Nephron progenitor cell (in vitro differentiated cells): ENCODE measurements at regions not wholly inside any gene's neighbourhood (a gene's known extent, or its start where the extent isn't known, plus 50 kb on each side); places are given as distances from the start of the nearest gene placed in this dataset.

Source experiments
- DNase-seq: peaks from one replicate; pipeline ENCODE4 v3.0.0; 2021
- H3K27ac Mint-ChIP-seq: 2 replicates; pipeline ENCODE4 v1.8.0; 2021; ENCODE audit warnings: mild to moderate bottlenecking, moderate library complexity, mixed read lengths
- H3K27me3 Mint-ChIP-seq: 2 replicates; pipeline ENCODE4 v1.8.0; 2021; ENCODE audit warnings: mild to moderate bottlenecking, low read depth, mixed read lengths; ENCODE audit not compliant: poor library complexity
- H3K36me3 Mint-ChIP-seq: 2 replicates; pipeline ENCODE4 v1.8.0; 2021; ENCODE audit warnings: low read depth, mixed read lengths
- H3K4me1 Mint-ChIP-seq: 2 replicates; pipeline ENCODE4 v1.8.0; 2021; ENCODE audit warnings: mixed read lengths
- H3K4me3 Mint-ChIP-seq: 2 replicates; pipeline ENCODE4 v1.8.0; 2021; ENCODE audit warnings: mild to moderate bottlenecking, moderate library complexity, mixed read lengths
- H3K9me3 Mint-ChIP-seq: 2 replicates; pipeline ENCODE4 v1.8.0; 2021; ENCODE audit warnings: mild to moderate bottlenecking, moderate library complexity, mixed read lengths
- TF ChIP-seq, protein P1 (sequence below): fragments of 200-600 bp; sonication (generic); IDR thresholded peaks from 2 replicates; pipeline ENCODE4 v1.5.0; 2021; ENCODE audit warnings: antibody characterized with exemption

DNA sequence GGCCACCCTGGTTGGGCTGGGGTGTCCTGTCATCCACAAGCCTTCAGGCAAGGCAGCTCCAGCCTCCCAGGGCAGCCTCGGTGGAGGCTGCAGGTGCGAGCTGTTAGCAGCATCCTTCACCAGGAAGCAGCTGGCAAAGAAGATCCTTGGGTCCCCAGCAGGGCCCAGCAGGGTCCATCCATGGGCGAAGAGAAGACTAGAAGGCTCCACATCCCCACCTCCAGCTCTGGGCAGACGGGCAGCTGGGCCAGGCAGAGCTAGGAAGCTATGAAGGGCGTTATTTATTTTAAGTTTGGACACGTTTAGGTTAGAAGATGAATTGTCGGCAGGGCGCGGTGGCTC is 348.5 kb downstream of the TCERG1L start:
- Mint-ChIP-seq H3K4me3 (no peak overlapping the region), H3K9me3 (peaks cover 8% of the 10 kb centered on the region), H3K27me3 (peaks cover 24% of the 10 kb centered on the region), H3K27ac (no peak overlapping the region), H3K4me1 (peaks cover 7% of the 10 kb centered on the region), H3K36me3 (no peaks in the 10 kb centered on the region)
- DNase-seq = no peak
- TF ChIP-seq, protein P1, sequence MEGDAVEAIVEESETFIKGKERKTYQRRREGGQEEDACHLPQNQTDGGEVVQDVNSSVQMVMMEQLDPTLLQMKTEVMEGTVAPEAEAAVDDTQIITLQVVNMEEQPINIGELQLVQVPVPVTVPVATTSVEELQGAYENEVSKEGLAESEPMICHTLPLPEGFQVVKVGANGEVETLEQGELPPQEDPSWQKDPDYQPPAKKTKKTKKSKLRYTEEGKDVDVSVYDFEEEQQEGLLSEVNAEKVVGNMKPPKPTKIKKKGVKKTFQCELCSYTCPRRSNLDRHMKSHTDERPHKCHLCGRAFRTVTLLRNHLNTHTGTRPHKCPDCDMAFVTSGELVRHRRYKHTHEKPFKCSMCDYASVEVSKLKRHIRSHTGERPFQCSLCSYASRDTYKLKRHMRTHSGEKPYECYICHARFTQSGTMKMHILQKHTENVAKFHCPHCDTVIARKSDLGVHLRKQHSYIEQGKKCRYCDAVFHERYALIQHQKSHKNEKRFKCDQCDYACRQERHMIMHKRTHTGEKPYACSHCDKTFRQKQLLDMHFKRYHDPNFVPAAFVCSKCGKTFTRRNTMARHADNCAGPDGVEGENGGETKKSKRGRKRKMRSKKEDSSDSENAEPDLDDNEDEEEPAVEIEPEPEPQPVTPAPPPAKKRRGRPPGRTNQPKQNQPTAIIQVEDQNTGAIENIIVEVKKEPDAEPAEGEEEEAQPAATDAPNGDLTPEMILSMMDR = no peak

DNA sequence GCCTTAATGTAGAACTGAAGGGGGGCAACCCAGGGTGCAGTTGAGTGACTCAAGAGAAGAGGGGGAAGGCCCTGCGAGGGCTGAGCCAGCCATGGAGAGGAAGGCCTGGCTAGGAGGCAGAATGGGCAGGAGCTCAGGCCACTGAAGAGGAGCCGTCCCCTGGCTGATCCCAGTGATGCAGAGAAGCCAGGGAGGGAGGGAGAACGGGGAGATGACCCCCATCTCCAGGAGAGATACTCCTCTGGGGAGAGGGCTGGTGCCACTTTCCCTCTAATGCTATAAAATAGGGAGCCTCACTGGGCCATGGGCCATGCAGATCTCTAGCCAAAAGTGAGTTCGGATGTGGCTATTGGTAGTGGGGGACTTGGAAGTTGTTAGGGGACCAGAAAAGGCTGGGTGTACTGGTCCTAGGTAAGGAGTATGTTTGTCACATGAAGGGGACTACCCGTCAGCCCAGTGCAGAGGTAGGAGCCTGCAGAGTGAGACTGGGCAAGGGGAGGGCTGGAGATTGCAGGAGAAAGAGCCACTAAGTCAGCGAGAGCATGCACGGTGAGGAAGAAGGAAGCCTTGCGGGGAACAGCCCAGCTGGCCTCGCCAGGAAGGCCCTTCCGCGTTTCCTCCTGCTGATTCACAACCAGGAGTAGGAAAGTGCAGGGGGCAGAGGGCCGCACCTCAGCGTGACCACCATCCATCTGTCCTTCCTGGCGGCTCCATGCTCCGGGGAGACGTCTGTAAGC is 347.6 kb downstream of the TCERG1L start:
- TF ChIP-seq, protein P1 = no peak
- Mint-ChIP-seq H3K27ac (no peak overlapping the region), H3K4me1 (peaks cover 10% of the 10 kb centered on the region), H3K9me3 (peaks cover 8% of the 10 kb centered on the region), H3K27me3 (peaks cover 28% of the 10 kb centered on the region), H3K36me3 (no peaks in the 10 kb centered on the region), H3K4me3 (no peak overlapping the region)
- DNase-seq = no peak

DNA sequence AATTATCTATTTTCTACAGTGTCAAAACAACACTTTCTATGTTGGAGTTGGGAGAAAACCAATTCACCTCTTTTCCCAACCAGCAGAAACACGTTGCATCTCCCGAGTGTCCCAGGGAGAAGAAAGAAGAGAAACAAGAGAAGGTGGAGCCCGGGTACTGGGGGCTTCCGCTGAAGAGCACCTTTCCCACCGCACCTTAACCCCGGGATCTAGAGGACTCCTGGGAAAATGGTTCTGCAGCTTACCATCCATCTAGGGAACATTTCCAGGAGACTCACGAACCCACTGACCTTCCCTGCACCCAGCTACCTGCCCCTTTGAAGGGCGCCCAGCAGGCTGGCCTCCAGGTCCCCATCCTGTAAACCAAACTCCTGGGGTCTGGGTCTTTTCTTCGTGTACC is 346.8 kb downstream of the TCERG1L start:
- peaks cover 8% of the 10 kb centered on the region for H3K9me3 Mint-ChIP-seq
- peaks cover 10% of the 10 kb centered on the region for H3K4me1 Mint-ChIP-seq
- TF ChIP-seq, protein P1 = no peak
- no peak overlapping the region for H3K27ac Mint-ChIP-seq
- no peaks in the 10 kb centered on the region for H3K36me3 Mint-ChIP-seq
- DNase-seq = no peak
- no peak overlapping the region for H3K4me3 Mint-ChIP-seq
- peaks cover 30% of the 10 kb centered on the region for H3K27me3 Mint-ChIP-seq

DNA sequence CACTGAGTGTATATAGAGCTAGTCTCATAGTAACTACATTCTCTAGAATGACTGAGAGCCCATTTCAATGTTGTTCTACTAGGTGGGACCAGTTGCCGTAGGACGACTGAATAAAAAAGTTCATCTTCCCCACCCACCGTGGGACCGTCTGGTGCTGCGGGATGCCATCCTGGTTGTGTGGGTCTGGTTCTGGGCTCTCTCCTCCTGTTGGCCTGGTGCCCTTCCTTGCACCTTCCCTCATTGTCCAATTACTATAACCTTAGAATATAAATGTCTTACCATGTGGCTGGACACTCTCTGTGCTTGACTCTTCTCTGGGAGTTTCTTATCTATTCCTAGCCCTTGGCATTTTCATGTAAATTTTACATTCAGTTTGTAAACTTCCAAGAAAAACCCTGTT is 344.4 kb downstream of the TCERG1L start:
- TF ChIP-seq, protein P1 = no peak
- no peaks in the 10 kb centered on the region for H3K36me3 Mint-ChIP-seq
- peaks cover 10% of the 10 kb centered on the region for H3K4me1 Mint-ChIP-seq
- no peak for DNase-seq
- no peak overlapping the region for H3K27ac Mint-ChIP-seq
- peaks cover 29% of the 10 kb centered on the region for H3K27me3 Mint-ChIP-seq
- H3K9me3 Mint-ChIP-seq = peaks cover 8% of the 10 kb centered on the region
- no peak overlapping the region for H3K4me3 Mint-ChIP-seq

DNA sequence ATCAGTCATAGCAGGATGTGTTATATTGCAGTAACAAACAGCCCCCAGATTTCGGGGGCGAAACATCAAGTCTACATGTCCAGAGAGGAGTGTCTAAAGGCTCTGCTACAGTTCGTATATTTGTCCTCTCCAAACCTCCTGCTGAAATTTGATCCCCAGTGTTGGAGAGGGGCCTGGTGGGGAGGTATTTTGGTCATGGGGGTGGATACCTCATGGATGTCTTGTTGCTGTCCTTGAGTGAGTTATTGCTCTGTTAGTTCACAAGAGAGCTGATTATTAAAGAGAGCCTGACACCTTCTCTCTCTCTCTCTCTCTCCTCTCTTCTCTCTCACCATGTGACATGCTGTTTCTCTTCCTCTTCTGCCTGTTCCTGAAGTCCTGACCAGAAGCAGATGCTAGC is 343.7 kb downstream of the TCERG1L start:
- peaks cover 9% of the 10 kb centered on the region for H3K9me3 Mint-ChIP-seq
- H3K4me1 Mint-ChIP-seq = peaks cover 10% of the 10 kb centered on the region
- TF ChIP-seq, protein P1 = no peak
- H3K4me3 Mint-ChIP-seq = no peak overlapping the region
- DNase-seq = no peak
- H3K27me3 Mint-ChIP-seq = peaks cover 25% of the 10 kb centered on the region
- no peaks in the 10 kb centered on the region for H3K36me3 Mint-ChIP-seq
- peak overlapping the region; percentile 30 for H3K27ac Mint-ChIP-seq

DNA sequence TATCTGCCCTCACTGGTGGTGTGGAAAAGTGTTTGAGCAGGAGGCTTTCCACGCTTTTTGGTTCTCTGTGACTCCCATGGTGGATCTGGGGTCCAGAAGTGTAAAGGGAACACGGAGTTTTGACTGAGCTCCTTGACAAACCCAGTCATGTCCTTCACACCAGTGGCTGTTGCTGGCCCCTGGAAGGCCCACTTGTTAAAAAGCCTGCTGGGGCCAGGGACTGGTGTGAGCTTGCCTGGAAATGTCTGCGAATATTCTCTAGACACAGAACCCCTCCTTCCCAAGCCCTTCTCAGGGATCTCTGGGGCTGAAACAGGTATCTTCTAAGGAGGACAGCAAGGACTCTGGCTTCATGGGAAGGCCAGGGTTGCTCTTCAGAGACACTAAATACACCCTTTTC is 343.0 kb downstream of the TCERG1L start:
- no peak overlapping the region for H3K4me3 Mint-ChIP-seq
- DNase-seq = no peak
- H3K4me1 Mint-ChIP-seq = peaks cover 10% of the 10 kb centered on the region
- H3K9me3 Mint-ChIP-seq = peaks cover 10% of the 10 kb centered on the region
- peaks cover 25% of the 10 kb centered on the region for H3K27me3 Mint-ChIP-seq
- TF ChIP-seq, protein P1 = no peak
- no peaks in the 10 kb centered on the region for H3K36me3 Mint-ChIP-seq
- no peak overlapping the region for H3K27ac Mint-ChIP-seq
